ENCODE measurements at regions not wholly inside any gene's neighbourhood (a gene's known extent, or its start where the extent isn't known, plus 50 kb on each side); places are given as distances from the start of the nearest gene placed in this dataset.

GRCh38 chr1:199945591-199945990 is 81.9 kb upstream of the NR5A2 start:
- TF ChIP-seq CTCF (IDR thresholded peaks at IDR 0.05 in 4 of 5, conservative IDR thresholded peaks at IDR 0.05 in 1 of 5) (no peak), POLR2A (IDR thresholded peaks at IDR 0.05) (no peak)

Data from gastrocnemius medialis (tissue), 4 donors.